Endodermal cell (in vitro differentiated cells): ENCODE measurements at regions not wholly inside any gene's neighbourhood (a gene's known extent, or its start where the extent isn't known, plus 50 kb on each side); places are given as distances from the start of the nearest gene placed in this dataset.

Experiments used
- DNase-seq: peaks from one replicate; pipeline ENCODE4 v3.0.0-alpha.2; 2017
- H3K27ac ChIP-seq: 2 replicates; pipeline ENCODE4 v1.5.1; 2013; ENCODE audit warnings: mild to moderate bottlenecking, low read depth, low read length, moderate library complexity
- H3K27me3 ChIP-seq: 2 replicates; pipeline ENCODE4 v1.6.1; 2013; ENCODE audit warnings: mild to moderate bottlenecking, low read length, moderate library complexity; ENCODE audit not compliant: insufficient read depth, control insufficient read depth, poor library complexity, severe bottlenecking
- H3K36me3 ChIP-seq: 2 replicates; pipeline ENCODE4 v1.7.0; 2013; ENCODE audit warnings: mild to moderate bottlenecking, low read length, moderate library complexity; ENCODE audit not compliant: control insufficient read depth, insufficient read depth
- H3K4me1 ChIP-seq: one replicate; pipeline ENCODE4 v1.7.0; 2013; ENCODE audit warnings: low read length; ENCODE audit not compliant: control insufficient read depth, insufficient read depth
- H3K4me3 ChIP-seq: 2 replicates; pipeline ENCODE4 v1.5.1; 2013; ENCODE audit warnings: mild to moderate bottlenecking, low read length, moderate library complexity
- H3K9ac ChIP-seq: 2 replicates; pipeline ENCODE4 v1.6.1; 2013; ENCODE audit warnings: mild to moderate bottlenecking, low read length, moderate library complexity; ENCODE audit not compliant: poor library complexity, severe bottlenecking; ENCODE audit errors: extremely low read depth
- H3K9me3 ChIP-seq: 2 replicates; pipeline ENCODE4 v1.6.1; 2013; ENCODE audit warnings: mild to moderate bottlenecking, low read length, moderate library complexity; ENCODE audit not compliant: control insufficient read depth
- H3K27ac Mint-ChIP-seq: 2 replicates; pipeline ENCODE4 v1.8.0; 2020; ENCODE audit warnings: mixed read lengths
- H3K27me3 Mint-ChIP-seq: 2 replicates; pipeline ENCODE4 v1.8.0; 2021; ENCODE audit warnings: mild to moderate bottlenecking, mixed read lengths; ENCODE audit not compliant: insufficient read depth
- H3K36me3 Mint-ChIP-seq: 2 replicates; pipeline ENCODE4 v1.8.0; 2020; ENCODE audit warnings: low read depth, mixed read lengths
- H3K4me1 Mint-ChIP-seq: 2 replicates; pipeline ENCODE4 v1.8.0; 2020; ENCODE audit warnings: mixed read lengths
- H3K4me3 Mint-ChIP-seq: 2 replicates; pipeline ENCODE4 v1.8.0; 2020; ENCODE audit warnings: mild to moderate bottlenecking, moderate library complexity, mixed read lengths
- H3K9me3 Mint-ChIP-seq: 2 replicates; pipeline ENCODE4 v1.8.0; 2020; ENCODE audit warnings: mild to moderate bottlenecking, mixed read lengths
- CTCF ChIP-seq: fragments of 200-600 bp; sonication (generic); conservative IDR thresholded peaks from 2 replicates; pipeline ENCODE4 v1.5.0; 2021; ENCODE audit warnings: antibody characterized with exemption, mild to moderate bottlenecking
- WGBS, 2 experiments: methylation state at CpG; one replicate each; pipeline versions ENCODE4 v1.1.5 to v1.1.7; 2013; ENCODE audit warnings: missing lambda C conversion rate in 2 of 2, mixed read lengths in 1 of 2; ENCODE audit not compliant: insufficient coverage in 1 of 2, insufficient read length in 1 of 2; 5-methylcytosine and 5-hydroxymethylcytosine counted together

GRCh38 chr6:143005816-143006215 lies 54.9 kb upstream of the AIG1 start:
- H3K27ac ChIP-seq: no peak overlapping the region
- Mint-ChIP-seq H3K9me3 (no peaks in the 10 kb centered on the region), H3K27me3 (peaks cover 3% of the 10 kb centered on the region), H3K4me3 (no peak overlapping the region), H3K4me1 (no peaks in the 10 kb centered on the region), H3K36me3 (no peaks in the 10 kb centered on the region), H3K27ac (no peak overlapping the region)
- no peaks in the 10 kb centered on the region for H3K9me3 ChIP-seq
- 83 to 97% methylated on average over 2 to 4 of the region's 4 CpGs for WGBS, 2 experiments
- H3K36me3 ChIP-seq: no peaks in the 10 kb centered on the region
- H3K4me1 ChIP-seq: no peaks in the 10 kb centered on the region
- H3K9ac ChIP-seq: no peak overlapping the region
- H3K4me3 ChIP-seq: no peak overlapping the region
- DNase-seq: no peak
- TF ChIP-seq CTCF: no peak
- no peaks in the 10 kb centered on the region for H3K27me3 ChIP-seq

GRCh38 chr6:143006787-143007186 lies 53.9 kb upstream of the AIG1 start:
- H3K27ac Mint-ChIP-seq: no peak overlapping the region
- DNase-seq: no peak

DNA sequence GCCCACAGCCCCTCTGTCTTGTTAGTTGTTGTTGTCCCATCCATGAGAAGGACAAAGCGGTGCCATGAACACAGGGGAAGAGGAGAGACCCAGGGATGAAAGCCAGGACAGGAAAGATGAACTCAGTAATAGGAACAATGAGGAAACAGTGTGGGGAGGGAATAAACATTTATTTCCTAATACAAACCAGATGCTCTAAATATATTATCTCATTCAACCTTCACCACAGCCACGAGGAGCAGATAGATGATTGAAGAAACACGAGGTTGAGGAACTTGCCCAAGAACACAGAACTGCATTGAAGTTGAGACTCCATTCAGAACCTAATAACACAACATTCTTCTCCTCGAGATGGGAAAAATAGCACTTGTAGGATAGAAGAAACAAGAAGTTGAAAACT lies 53.0 kb upstream of the AIG1 start:
- H3K36me3 Mint-ChIP-seq: no peaks in the 10 kb centered on the region
- Histone ChIP-seq H3K9me3 (no peaks in the 10 kb centered on the region), H3K36me3 (no peaks in the 10 kb centered on the region), H3K27me3 (no peaks in the 10 kb centered on the region), H3K4me3 (no peak overlapping the region), H3K9ac (no peak overlapping the region), H3K4me1 (no peaks in the 10 kb centered on the region), H3K27ac (no peak overlapping the region)
- WGBS, 2 experiments: 93% methylated on average over 3 of the region's 4 CpGs; no CpG with 5 or more reads in 1 of the 2 experiments
- no peak overlapping the region for H3K27ac Mint-ChIP-seq
- DNase-seq: no peak
- TF ChIP-seq CTCF: no peak
- H3K4me3 Mint-ChIP-seq: no peak overlapping the region
- peaks cover 3% of the 10 kb centered on the region for H3K27me3 Mint-ChIP-seq
- no peaks in the 10 kb centered on the region for H3K4me1 Mint-ChIP-seq
- no peaks in the 10 kb centered on the region for H3K9me3 Mint-ChIP-seq

More at GRCh38 chr6:143006787-143007186, 53.9 kb upstream of the AIG1 start:
- Mint-ChIP-seq H3K36me3 (no peaks in the 10 kb centered on the region), H3K4me1 (no peaks in the 10 kb centered on the region), H3K9me3 (no peaks in the 10 kb centered on the region), H3K27me3 (peaks cover 3% of the 10 kb centered on the region), H3K4me3 (no peak overlapping the region)
- TF ChIP-seq CTCF: no peak
- Histone ChIP-seq H3K4me3 (no peak overlapping the region), H3K27me3 (no peaks in the 10 kb centered on the region), H3K9me3 (no peaks in the 10 kb centered on the region), H3K27ac (no peak overlapping the region), H3K36me3 (no peaks in the 10 kb centered on the region), H3K4me1 (no peaks in the 10 kb centered on the region), H3K9ac (no peak overlapping the region)
- WGBS, 2 experiments: 90 to 100% methylated on average over 3 to 4 of the region's 4 CpGs
